Fibroblast of peridontal ligament (primary cell): ENCODE measurements at regions not wholly inside any gene's neighbourhood (a gene's known extent, or its start where the extent isn't known, plus 50 kb on each side); places are given as distances from the start of the nearest gene placed in this dataset.

Source experiments
- DNase-seq: peaks from one replicate; pipeline ENCODE4 v3.0.0-alpha.2; 2010; ENCODE audit errors: extremely low read depth

DNA sequence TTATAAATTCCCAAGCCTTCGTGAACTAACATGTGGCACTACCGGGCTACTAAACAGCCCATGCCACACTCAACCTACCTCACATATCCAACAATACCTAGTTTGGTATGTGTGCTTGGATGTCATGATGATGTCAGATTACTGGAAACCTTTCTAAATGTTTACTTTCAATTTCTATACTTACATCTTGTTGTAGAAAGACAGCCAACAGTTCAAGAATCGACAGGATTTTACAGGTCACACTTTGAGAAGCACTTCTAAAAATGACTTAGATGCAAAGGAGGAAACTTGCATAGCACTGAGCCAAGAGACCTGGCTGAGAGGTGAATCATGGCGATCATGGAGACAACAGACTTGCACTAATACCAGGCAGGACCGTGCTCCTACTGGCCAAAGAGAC, 209.9 kb downstream of the COL4A1 start:
- peak; percentile 17 for DNase-seq

- DNase-seq: peak; percentile 14
These were observed 214.1 kb downstream of the COL4A1 start for GRCh38 chr13:110092831-110093247.

DNA sequence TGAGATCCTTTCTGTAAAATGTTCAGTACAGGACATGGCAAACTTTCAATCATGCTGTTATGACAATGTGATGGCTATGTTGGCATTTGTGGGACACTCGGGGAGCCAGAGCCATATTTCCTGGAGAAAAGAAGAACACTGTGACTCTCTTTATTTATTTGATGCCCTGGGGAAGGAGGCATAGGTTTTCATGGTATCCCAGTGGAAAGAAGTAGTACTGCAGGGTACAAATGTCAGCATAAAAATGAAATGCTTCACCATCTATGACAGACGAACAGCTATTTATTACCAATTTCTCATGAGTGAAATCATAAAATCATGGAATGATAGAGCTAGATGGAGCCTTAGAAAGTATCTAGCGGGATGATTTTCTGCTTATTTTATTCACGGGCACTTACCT, 217.1 kb downstream of the COL4A1 start:
- DNase-seq: no peak

GRCh38 chr13:110089100-110089499, 217.9 kb downstream of the COL4A1 start:
- DNase-seq: no peak

DNA sequence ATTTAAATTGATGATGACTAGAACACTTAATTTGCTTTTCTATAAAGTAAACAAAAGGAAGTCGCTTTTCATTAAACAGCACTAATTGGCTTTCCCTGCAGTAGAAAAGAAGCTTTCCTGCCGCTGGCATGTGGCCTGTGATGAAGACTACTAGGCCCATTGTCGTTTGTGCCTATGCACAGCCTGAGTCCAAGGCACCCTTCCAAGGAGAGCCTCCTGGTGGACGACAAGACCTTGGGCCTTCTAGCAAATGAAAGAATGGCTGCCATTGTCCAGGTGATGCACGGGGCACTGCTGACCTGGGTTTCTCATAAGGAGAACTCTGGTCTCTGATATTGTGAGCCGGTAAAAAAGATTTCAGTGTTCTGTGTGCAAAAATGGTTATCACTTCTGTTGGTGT, 233.0 kb downstream of the COL4A1 start:
- DNase-seq: no peak

GRCh38 chr13:110070511-110071120, 236.3 kb downstream of the COL4A1 start:
- no peak for DNase-seq

- no peak for DNase-seq
These were observed 236.9 kb downstream of the COL4A1 start for GRCh38 chr13:110070046-110070445.

GRCh38 chr13:110068176-110068473, 238.8 kb downstream of the COL4A1 start:
- DNase-seq: no peak

DNA sequence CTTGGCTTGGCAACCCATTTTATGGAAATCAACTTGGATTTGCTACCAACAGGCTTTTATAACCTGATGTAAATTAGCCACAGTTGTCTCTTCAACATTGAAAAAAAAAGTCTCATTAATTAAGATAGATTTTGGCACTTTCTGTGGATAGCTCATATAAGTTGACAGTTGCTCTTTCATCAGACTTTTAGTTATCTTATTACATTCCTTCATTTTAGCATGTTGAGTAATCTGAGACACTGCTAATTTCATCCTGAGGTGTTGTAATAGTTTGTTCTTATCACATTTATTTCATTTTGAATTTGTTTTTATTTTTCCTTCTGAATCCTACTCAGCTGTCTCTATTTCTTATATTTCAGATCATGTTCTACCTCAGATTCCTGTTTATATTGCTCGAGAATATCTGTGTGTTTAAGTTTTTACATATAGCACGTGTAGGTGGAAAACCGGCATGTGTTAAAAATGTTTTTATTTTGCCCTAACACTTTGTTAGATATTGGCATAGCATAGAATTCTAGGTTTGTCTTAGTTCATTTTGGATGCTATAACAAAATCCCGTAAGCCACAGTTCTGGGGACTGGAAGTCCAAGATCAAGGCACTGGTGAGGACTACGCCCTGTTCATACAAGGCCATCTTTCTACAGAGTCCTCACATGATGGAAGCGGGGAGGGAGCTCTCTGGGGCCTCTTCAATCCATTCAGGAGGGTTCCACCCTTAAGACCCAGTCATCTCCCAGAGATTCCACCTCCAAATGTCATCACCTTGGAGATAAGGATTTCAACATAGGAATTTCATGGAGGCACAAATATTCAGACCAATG, 239.4 kb downstream of the COL4A1 start:
- DNase-seq: no peak

- DNase-seq: no peak
These were observed 241.2 kb downstream of the COL4A1 start for GRCh38 chr13:110065780-110066179.

DNA sequence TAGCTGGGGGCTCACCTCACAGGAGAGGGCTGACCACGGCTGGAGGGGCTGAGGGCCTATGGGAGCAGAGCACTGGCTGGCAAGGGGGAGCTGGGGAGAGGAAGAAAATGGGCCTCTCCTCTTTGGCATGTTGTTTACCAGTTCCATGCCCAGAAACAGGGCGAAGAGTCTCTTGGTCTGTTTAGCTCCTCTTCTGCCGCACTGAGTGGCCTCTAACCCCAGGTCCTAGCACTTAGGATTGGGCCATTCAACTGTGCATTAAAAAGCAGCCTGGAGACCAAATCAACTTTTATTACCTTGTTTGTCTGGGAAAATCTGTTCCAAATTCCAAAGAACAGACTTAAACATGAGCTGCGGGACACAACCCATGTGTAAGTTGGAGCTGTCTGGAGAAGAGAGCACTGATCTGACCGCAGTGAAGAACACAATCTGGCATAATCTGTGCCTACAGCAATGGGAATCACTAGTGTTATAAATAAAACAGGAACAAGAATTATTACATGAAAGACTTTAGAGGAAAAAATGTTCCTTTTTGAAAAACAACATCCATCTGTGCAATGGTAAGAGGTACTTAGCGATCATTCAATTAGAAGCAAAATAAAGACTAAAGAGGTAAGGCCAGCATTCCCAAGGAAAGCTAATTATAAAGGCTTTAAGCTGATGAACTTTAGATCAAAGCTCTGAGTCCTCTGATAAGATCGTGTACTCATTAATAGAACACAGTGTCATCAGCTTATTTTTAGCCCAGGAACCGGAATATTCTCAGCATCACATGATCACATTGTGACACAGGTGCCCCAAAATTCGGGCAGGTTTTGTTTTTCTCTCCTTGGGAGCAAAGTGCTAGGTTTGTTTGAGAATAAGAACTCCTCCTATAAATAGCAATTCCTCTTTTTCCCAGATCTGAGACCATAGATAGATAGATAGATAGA, 243.2 kb downstream of the COL4A1 start:
- no peak for DNase-seq

DNA sequence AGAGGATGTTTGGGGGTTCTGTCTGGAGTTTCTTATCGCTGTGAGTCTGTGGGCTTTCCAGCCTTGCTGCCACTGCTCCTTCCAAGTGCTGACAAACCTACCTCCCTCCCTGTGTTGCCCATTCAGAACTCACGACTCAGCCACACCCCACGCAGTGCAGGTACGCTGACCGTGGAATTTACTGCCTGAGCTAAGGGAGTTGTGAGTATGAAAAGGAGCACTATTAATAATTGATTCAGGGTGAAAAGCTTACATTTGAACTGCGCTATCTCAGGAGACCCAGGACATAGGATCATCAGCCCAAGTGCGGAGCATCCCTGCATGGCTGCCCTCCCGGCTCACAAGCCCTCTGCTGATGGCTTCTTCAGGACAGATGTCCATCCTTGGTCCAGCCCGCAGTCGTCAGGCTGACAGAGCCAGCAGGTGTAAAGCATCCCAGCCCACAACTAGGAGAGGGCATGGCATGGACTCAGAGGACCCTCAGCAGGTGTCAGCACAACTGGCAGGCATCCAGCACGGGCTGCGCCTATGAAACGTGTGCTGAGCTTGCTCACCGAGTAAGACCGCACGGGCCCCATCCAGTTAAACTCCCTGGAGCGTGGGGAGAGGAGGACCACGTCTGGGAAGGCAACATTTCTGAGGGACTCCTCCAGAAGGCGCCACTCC, 244.0 kb downstream of the COL4A1 start:
- no peak for DNase-seq

DNA sequence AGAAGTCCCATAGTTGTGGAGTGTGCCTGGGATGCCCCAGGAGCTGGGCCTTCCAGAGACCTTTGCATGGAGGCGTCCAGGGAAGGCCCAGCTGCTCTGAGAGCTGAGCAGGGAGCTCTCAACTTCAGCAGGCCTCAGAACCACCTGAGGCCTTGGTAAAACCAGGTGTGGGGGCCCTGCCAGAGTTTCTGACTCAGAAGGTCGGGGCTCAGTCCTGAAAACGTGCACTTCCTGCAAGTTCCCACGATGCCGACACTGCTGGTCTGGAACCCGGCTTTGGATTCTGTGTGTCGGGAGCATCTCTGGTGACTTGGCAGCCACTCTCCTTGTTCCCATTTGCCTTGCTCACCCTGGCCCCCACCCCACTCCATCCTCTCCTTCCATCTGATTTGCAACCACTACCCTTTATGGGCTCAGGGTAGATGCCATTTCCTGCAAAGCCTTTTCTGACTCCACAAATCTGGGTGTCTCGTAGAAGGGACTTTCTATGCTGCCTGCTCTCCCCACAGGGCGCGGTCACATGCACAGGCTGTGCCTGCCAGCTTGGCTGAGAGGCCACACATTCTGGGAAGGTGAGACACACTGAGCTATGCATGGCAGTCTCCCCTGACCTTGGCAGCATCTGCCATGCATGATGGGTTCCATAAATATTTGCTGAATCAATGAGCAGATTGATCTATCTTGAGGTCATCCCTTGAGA, 244.7 kb downstream of the COL4A1 start:
- no peak for DNase-seq

DNA sequence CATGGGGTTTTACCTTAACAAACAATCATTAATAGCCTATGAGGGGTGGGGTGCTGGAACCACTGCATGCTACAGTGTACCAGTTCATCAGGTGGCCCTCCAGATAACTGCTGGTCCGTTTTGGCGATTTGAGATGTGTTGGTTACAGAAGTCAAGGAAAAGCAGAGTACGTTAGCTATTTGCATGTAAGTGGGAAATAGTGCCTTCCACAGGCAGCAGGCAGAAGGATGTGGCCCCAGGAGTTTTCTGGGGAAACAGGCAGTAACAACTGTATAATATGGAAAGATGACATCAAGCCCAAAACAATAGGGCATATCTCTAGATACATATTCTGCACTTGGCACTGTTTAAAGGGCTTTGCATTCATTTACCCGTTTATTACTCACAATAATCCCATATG, 245.7 kb downstream of the COL4A1 start:
- no peak for DNase-seq

DNA sequence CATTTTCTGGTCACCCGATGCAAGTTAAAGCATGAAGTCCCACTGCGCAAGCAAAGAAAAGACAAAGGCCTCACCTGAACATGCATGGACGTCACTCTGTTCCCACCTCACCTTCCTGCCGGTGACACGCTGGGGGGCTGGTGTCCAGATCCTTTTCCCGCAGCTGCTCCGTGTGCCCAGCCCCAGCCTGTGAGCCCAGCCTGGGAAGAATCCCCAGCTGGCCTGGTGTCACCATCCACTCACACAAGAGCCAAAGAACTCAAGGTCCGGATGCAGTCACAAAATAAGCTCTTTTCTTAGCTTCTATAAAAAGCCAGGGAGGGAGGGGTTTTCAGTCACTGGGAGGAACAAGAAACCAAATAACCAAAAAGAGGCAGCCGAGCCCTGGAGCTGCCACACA, 249.9 kb downstream of the COL4A1 start:
- DNase-seq: no peak

DNA sequence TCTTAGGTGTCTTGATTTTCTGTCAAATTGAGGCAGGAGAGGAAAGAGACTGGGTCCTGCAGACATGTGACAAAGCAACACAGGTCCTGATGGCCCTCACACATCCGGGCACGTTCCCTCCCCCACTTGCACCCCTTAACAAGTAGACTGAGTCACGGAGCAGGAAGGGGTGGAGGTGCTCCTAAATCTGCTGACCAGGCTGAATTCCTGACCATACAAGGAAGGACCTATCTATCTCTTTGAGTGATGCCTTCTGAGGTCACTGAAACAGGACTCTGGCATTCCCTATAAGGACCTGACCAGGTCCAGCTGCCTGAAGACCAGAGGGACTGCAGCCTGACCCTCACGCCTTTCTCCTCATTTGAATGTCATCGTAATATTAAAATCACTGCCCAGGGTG, 250.3 kb downstream of the COL4A1 start:
- DNase-seq: no peak

GRCh38 chr13:110055089-110055488, 251.9 kb downstream of the COL4A1 start:
- DNase-seq: no peak

DNA sequence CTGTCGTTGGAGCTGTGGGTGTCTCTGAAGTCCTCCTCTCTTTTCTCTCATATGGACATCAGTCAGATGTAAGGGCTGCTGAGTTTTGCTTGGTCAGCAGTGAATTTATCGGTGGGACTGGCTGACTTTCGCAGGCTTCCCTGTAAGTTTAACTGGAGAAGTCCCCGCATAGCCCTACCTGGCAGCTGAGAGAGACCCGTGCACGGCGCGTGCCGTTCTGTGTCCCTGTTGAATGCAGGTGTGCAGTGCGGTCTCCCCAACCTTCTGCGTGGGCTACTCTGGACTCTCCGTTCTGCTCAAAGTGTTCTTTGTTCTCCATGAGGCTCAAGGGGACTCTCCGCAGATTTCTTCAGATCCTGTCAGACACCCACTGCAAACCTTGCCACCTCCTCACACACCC, 252.9 kb downstream of the COL4A1 start:
- DNase-seq: no peak

DNA sequence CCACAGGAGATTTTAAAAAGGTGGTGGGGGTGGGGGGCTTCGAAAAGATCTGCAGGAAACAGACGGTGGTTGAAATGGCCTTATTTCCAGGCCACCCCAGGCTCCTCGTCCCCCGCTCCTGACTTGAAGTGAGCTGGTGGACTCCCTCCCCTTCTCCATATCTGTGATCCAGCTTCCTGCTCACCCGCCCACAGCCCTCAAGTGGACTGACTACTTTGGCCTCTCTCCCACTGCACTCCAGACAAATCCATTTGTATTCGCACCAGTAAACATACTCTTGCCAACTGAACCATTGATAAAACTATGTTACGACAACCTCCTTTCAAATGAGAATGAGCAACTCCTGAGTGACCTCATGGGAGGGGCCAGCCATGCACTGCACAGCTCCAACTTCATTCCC, 259.5 kb downstream of the COL4A1 start:
- peak; percentile 74 for DNase-seq

DNA sequence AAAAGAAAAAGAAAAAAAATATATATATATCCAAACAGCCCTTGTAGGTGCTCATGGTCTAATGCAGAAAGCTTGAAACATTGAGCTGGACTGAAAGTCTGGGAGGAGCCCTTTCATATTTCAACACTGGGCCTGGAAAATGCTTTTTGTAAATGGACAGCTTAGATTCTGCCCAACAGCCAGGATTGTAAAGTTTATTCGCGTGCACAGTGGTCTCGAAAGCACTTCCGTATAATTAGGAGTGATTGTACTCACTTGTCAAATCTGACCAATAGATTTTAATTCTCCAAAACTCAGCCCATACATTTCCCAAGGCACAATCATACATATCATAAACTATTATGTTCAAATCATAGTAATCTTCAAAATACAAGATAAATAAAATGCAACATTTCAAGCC, 260.1 kb downstream of the COL4A1 start:
- no peak for DNase-seq

DNA sequence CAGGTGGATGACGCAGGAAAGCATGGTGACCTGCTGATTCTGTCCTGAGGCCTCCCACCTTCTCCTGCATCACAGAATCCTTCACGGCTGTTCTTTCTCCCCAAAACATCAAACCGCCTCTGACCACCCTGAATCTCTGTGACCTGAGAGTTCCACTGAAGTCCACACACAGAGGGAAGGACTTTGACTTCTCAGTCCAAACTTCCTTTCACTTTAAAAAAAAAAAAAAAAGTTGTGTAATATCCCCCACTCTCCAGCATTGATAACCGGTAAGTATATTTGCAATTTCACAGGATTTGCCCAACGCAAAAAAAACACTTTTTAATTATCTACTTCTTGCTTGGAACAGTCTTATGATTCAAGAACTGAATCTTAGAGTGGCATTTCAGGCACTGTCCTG, 259.5 kb upstream of the IRS2 start:
- DNase-seq: no peak

DNA sequence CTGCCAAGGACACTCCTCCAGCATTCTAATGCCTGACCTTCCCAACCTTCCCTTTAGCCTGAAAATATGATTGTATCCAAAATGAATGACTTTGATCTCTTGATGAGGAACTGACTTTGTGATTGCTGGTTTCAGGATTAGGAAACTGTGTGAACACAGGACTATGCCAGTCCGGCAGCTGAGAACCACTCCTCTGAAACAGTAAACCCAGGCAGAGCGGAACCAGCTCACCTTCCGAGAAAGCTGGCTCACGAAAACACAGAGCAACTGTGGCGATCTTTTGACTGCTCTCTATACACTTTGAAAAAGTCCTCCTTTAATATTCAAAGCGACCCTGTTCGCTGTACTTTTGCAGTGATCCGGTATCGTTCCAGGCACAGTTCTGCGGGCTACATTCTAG, 258.8 kb upstream of the IRS2 start:
- DNase-seq: no peak
